HG02852 (cell line): ENCODE measurements at regions not wholly inside any gene's neighbourhood (a gene's known extent, or its start where the extent isn't known, plus 50 kb on each side); places are given as distances from the start of the nearest gene placed in this dataset.
"Not testable (repeated sequence)": the region's sequence is repeated elsewhere in the genome, so short reads cannot be mapped to it uniquely, and the experiment has no call there.

Experiments
- ATAC-seq: cut with Tn5 transposase; IDR thresholded peaks from one replicate; pipeline ENCODE4 v1.9.1; 2021; ENCODE audit warnings: mild to moderate bottlenecking, moderate library complexity; ENCODE audit not compliant: unreplicated experiment

GRCh38 chr9:102740578-102740977 lies 254.6 kb upstream of the CYLC2 start:
- no peak for ATAC-seq

GRCh38 chr9:102728946-102729345 lies 266.2 kb upstream of the CYLC2 start:
- ATAC-seq = no peak

- no peak for ATAC-seq
Measured at GRCh38 chr9:102714184-102714583, 280.9 kb upstream of the CYLC2 start.

GRCh38 chr9:102712910-102713309 lies 282.2 kb upstream of the CYLC2 start:
- ATAC-seq = not testable (repeated sequence)

GRCh38 chr9:102700936-102701335 lies 294.2 kb upstream of the CYLC2 start:
- ATAC-seq = no peak

- no peak for ATAC-seq
Measured at GRCh38 chr9:102669220-102669619, 325.9 kb upstream of the CYLC2 start.

- ATAC-seq = no peak
Measured at GRCh38 chr9:102652471-102652870, 342.7 kb upstream of the CYLC2 start.

- no peak for ATAC-seq
Measured at GRCh38 chr9:102650896-102651295, 344.2 kb upstream of the CYLC2 start.

GRCh38 chr9:102642651-102643050 lies 352.5 kb upstream of the CYLC2 start:
- no peak for ATAC-seq

GRCh38 chr9:102631559-102631958 lies 363.6 kb upstream of the CYLC2 start:
- ATAC-seq = peak; percentile 68

- no peak for ATAC-seq
Measured at GRCh38 chr9:102609461-102609860, 385.7 kb upstream of the CYLC2 start.

- ATAC-seq = not testable (repeated sequence)
Measured at GRCh38 chr9:102603198-102604195, 391.6 kb upstream of the CYLC2 start.

GRCh38 chr9:102594241-102594640 lies 400.9 kb upstream of the CYLC2 start:
- no peak for ATAC-seq

- ATAC-seq = no peak
Measured at GRCh38 chr9:102587281-102587680, 407.9 kb upstream of the CYLC2 start.

- ATAC-seq = no peak
Measured at GRCh38 chr9:102569436-102569835, 425.7 kb upstream of the CYLC2 start.

- ATAC-seq = no peak
Measured at GRCh38 chr9:102551346-102551745, 443.8 kb upstream of the CYLC2 start.

- no peak for ATAC-seq
Measured at GRCh38 chr9:102550886-102551285, 444.2 kb upstream of the CYLC2 start.

GRCh38 chr9:102550266-102550665 lies 444.9 kb upstream of the CYLC2 start:
- ATAC-seq = no peak

GRCh38 chr9:102534031-102534430 lies 461.1 kb upstream of the CYLC2 start:
- no peak for ATAC-seq

GRCh38 chr9:102521097-102521755 lies 473.9 kb upstream of the CYLC2 start:
- ATAC-seq = no peak

GRCh38 chr9:102519423-102519822 lies 475.7 kb upstream of the CYLC2 start:
- ATAC-seq = no peak

- no peak for ATAC-seq
Measured at GRCh38 chr9:102518324-102518723, 476.8 kb upstream of the CYLC2 start.
